Liver (tissue), 8 donors: ENCODE measurements at regions not wholly inside any gene's neighbourhood (a gene's known extent, or its start where the extent isn't known, plus 50 kb on each side); places are given as distances from the start of the nearest gene placed in this dataset.
"Not testable (repeated sequence)": the region's sequence is repeated elsewhere in the genome, so short reads cannot be mapped to it uniquely, and the experiment has no call there.

Experiments
- DNase-seq: peaks from one replicate; pipeline ENCODE4 v3.0.0-alpha.2; 2017; ENCODE audit warnings: low spot score
- H3K27ac ChIP-seq, 2 donors: one replicate each; pipeline ENCODE4 v1.7.0; 2013; ENCODE audit warnings: inconsistent platforms in 2 of 2, low read length in 2 of 2, control low read depth in 1 of 2, low read depth in 1 of 2, mild to moderate bottlenecking in 1 of 2
- H3K27me3 ChIP-seq, 4 donors: one replicate each; pipeline versions ENCODE4 v1.6.1 to v1.7.0; 2013; ENCODE audit warnings: low read length in 3 of 4, inconsistent platforms in 1 of 4, mild to moderate bottlenecking in 1 of 4, moderate library complexity in 1 of 4; ENCODE audit not compliant: control insufficient read depth in 4 of 4, insufficient read depth in 4 of 4
- H3K36me3 ChIP-seq, 4 donors: one replicate each; pipeline versions ENCODE4 v1.6.1 to v1.7.0; 2013; ENCODE audit warnings: low read length in 3 of 4, mild to moderate bottlenecking in 3 of 4, low read depth in 1 of 4, moderate library complexity in 1 of 4; ENCODE audit not compliant: control insufficient read depth in 4 of 4, insufficient read depth in 3 of 4
- H3K4me1 ChIP-seq, 4 donors: one replicate each; pipeline versions ENCODE4 v1.6.1 to v1.7.0; 2013; ENCODE audit warnings: low read length in 3 of 4, mild to moderate bottlenecking in 3 of 4, moderate library complexity in 1 of 4; ENCODE audit not compliant: control insufficient read depth in 4 of 4, insufficient read depth in 4 of 4
- H3K4me3 ChIP-seq, 3 donors: one replicate each; pipeline versions ENCODE4 v1.6.1 to v1.7.0; 2013; ENCODE audit warnings: low read length in 3 of 3, control low read depth in 1 of 3, low read depth in 1 of 3, mild to moderate bottlenecking in 1 of 3
- H3K9ac ChIP-seq, 2 donors: one replicate each; pipeline ENCODE4 v1.7.0; 2013; ENCODE audit warnings: low read length in 2 of 2, mild to moderate bottlenecking in 2 of 2, moderate library complexity in 2 of 2, control low read depth in 1 of 2, low read depth in 1 of 2
- H3K9me3 ChIP-seq, 4 donors: one replicate each; pipeline versions ENCODE4 v1.6.1 to v1.7.0; 2013; ENCODE audit warnings: low read length in 3 of 4; ENCODE audit not compliant: control insufficient read depth in 4 of 4
- ATF3 ChIP-seq: IDR thresholded peaks from 2 replicates; pipeline ENCODE4 v1.6.1; 2016; ENCODE audit warnings: antibody characterized with exemption
- CTCF ChIP-seq: fragments of 150-350 bp; IDR thresholded peaks from 2 replicates; pipeline ENCODE4 v1.5.1; 2017; ENCODE audit warnings: improper control_type of control experiment, low read depth, low read length; ENCODE audit not compliant: missing input control
- EGR1 ChIP-seq, 2 donors: IDR thresholded peaks; 2 replicates each; pipeline ENCODE4 v1.6.1; 2016 to 2018; ENCODE audit warnings: antibody characterized with exemption in 2 of 2, low read depth in 2 of 2
- FOXA1 ChIP-seq: IDR thresholded peaks from 2 replicates; pipeline ENCODE4 v1.6.1; 2016; ENCODE audit warnings: antibody characterized with exemption
- FOXA2 ChIP-seq: IDR thresholded peaks from 2 replicates; pipeline ENCODE4 v1.6.1; 2016; ENCODE audit warnings: antibody characterized with exemption
- GABPA ChIP-seq, 2 donors: IDR thresholded peaks in 1 of 2; conservative IDR thresholded peaks in 1 of 2; 2 replicates each; pipeline ENCODE4 v1.6.1; 2016; ENCODE audit warnings: antibody characterized with exemption in 2 of 2, mild to moderate bottlenecking in 1 of 2, moderate library complexity in 1 of 2
- HNF4A ChIP-seq, 2 donors: conservative IDR thresholded peaks; 2 replicates each; pipeline ENCODE4 v1.6.1; 2016; ENCODE audit warnings: antibody characterized with exemption in 2 of 2, mild to moderate bottlenecking in 2 of 2
- HNF4G ChIP-seq: IDR thresholded peaks from 2 replicates; pipeline ENCODE4 v1.6.1; 2016; ENCODE audit warnings: antibody characterized with exemption
- JUND ChIP-seq, 2 donors: IDR thresholded peaks; 2 replicates each; pipeline ENCODE4 v1.6.1; 2016; ENCODE audit warnings: antibody characterized with exemption in 2 of 2
- MAX ChIP-seq: IDR thresholded peaks from 2 replicates; pipeline ENCODE4 v1.6.1; 2016; ENCODE audit warnings: antibody characterized with exemption
- NR2F2 ChIP-seq: IDR thresholded peaks from 2 replicates; pipeline ENCODE4 v1.6.1; 2016; ENCODE audit warnings: antibody characterized with exemption
- RAD21 ChIP-seq, 2 donors: IDR thresholded peaks; 2 replicates each; pipeline ENCODE4 v1.6.1; 2016; ENCODE audit warnings: antibody characterized with exemption in 2 of 2, mild to moderate bottlenecking in 2 of 2
- REST ChIP-seq: IDR thresholded peaks from 2 replicates; pipeline ENCODE4 v1.6.1; 2016; ENCODE audit warnings: antibody characterized with exemption, mild to moderate bottlenecking
- RXRA ChIP-seq, 2 donors: IDR thresholded peaks; 2 replicates each; pipeline ENCODE4 v1.6.1; 2017 to 2018; ENCODE audit warnings: antibody characterized with exemption in 2 of 2, mild to moderate bottlenecking in 1 of 2
- SP1 ChIP-seq: IDR thresholded peaks from 2 replicates; pipeline ENCODE4 v1.6.1; 2018; ENCODE audit warnings: antibody characterized with exemption, mild to moderate bottlenecking
- TAF1 ChIP-seq: conservative IDR thresholded peaks from 2 replicates; pipeline ENCODE4 v1.6.1; 2016; ENCODE audit warnings: antibody characterized with exemption, mild to moderate bottlenecking
- YY1 ChIP-seq: IDR thresholded peaks from 2 replicates; pipeline ENCODE4 v1.6.1; 2016; ENCODE audit warnings: antibody characterized with exemption, mild to moderate bottlenecking
- ZBTB33 ChIP-seq: IDR thresholded peaks from 2 replicates; pipeline ENCODE4 v1.6.1; 2016; ENCODE audit warnings: antibody characterized with exemption
- WGBS: extraction: QIAGEN DNeasy Blood & Tissue Kit; methylation state at CpG from one replicate; pipeline ENCODE4 v1.1.7; 2013; 5-methylcytosine and 5-hydroxymethylcytosine counted together
- donor health status: healthy.
- donor health status: healthy.
- donor health status: healthy.
- donor health status: healthy.
- donor health status: healthy.

GRCh38 chr6:16883414-16883813, 122.2 kb upstream of the ATXN1 start:
- Histone ChIP-seq H3K4me1 (no peaks in the 10 kb centered on the region), H3K9ac (no peak overlapping the region), H3K27ac (no peak overlapping the region), H3K9me3 (no peaks in the 10 kb centered on the region), H3K4me3 (no peak overlapping the region), H3K36me3 (no peaks in the 10 kb centered on the region), H3K27me3 (no peaks in the 10 kb centered on the region)
- TF ChIP-seq EGR1 (IDR thresholded peaks at IDR 0.05; ENCODE audit: low read depth in 2 of 2) (no peak), SP1 (no peak), HNF4A (conservative IDR thresholded peaks at IDR 0.05) (no peak), RAD21 (IDR thresholded peaks at IDR 0.05) (no peak), MAX (no peak), YY1 (no peak), ATF3 (no peak), CTCF (no peak), ZBTB33 (no peak), REST (no peak), NR2F2 (no peak), FOXA2 (no peak), JUND (IDR thresholded peaks at IDR 0.05) (no peak), TAF1 (no peak), RXRA (IDR thresholded peaks at IDR 0.05) (no peak), HNF4G (no peak)
- DNase-seq = no peak

GRCh38 chr6:16882230-16882629, 121.0 kb upstream of the ATXN1 start:
- H3K4me1 ChIP-seq = no peaks in the 10 kb centered on the region
- no peaks in the 10 kb centered on the region for H3K27me3 ChIP-seq
- no peak overlapping the region for H3K9ac ChIP-seq
- 95% methylated on average over 1 of the region's 1 CpG for WGBS
- H3K9me3 ChIP-seq = no peaks in the 10 kb centered on the region
- H3K36me3 ChIP-seq = no peaks in the 10 kb centered on the region
- no peak overlapping the region for H3K27ac ChIP-seq
- no peak overlapping the region for H3K4me3 ChIP-seq
- no peak for TF ChIP-seq SP1
- no peak for TF ChIP-seq GABPA (IDR thresholded peaks at IDR 0.05 in 1 of 2, conservative IDR thresholded peaks at IDR 0.05 in 1 of 2)
- TF ChIP-seq NR2F2 = no peak
- TF ChIP-seq YY1 = no peak
- TF ChIP-seq HNF4G = no peak
- TF ChIP-seq RAD21 (IDR thresholded peaks at IDR 0.05) = no peak
- no peak for TF ChIP-seq ATF3
- no peak for TF ChIP-seq ZBTB33
- TF ChIP-seq HNF4A (conservative IDR thresholded peaks at IDR 0.05) = no peak
- TF ChIP-seq EGR1 (IDR thresholded peaks at IDR 0.05; ENCODE audit: low read depth in 2 of 2) = no peak
- TF ChIP-seq FOXA1 = no peak
- no peak for TF ChIP-seq TAF1
- no peak for DNase-seq

- WGBS = 78% methylated on average over 2 of the region's 2 CpGs
- H3K9ac ChIP-seq, H3K9me3 ChIP-seq, H3K27ac ChIP-seq, H3K36me3 ChIP-seq, H3K4me1 ChIP-seq, DNase-seq, H3K4me3 ChIP-seq, H3K27me3 ChIP-seq: not testable (repeated sequence)
These were observed 115.6 kb upstream of the ATXN1 start for GRCh38 chr6:16876852-16877251.
